ENCODE measurements at regions not wholly inside any gene's neighbourhood (a gene's known extent, or its start where the extent isn't known, plus 50 kb on each side); places are given as distances from the start of the nearest gene placed in this dataset.

GRCh38 chr3:76943058-76943457 lies 96.8 kb upstream of the ROBO2 start:
- intact Hi-C loops (cut with micrococcal nuclease; ENCODE audit: unreplicated experiment) = no loop called here
- Histone ChIP-seq H4K20me1 (ENCODE audit: insufficient read depth) (no peaks in the 10 kb centered on the region), H3K4me1 (replicated peaks; ENCODE audit: insufficient read depth) (no peaks in the 10 kb centered on the region), H3K4me2 (no peak overlapping the region), H3K9me2 (ENCODE audit: insufficient read depth) (no peaks in the 10 kb centered on the region; the same call in 1 of the 2 replicates), H3K27me3 (ENCODE audit: insufficient read depth, low read depth) (no peaks in the 10 kb centered on the region), H3K36me3 (ENCODE audit: low read depth) (no peaks in the 10 kb centered on the region), H3K27ac (no peak overlapping the region), H3K4me3 (no peak overlapping the region), H3K9me3 (ENCODE audit: insufficient read depth, low read depth) (no peaks in the 10 kb centered on the region), H2AFZ (no peak overlapping the region), H3K79me2 (ENCODE audit: low read depth) (no peaks in the 10 kb centered on the region), H3F3A (ENCODE audit: insufficient read depth, low read depth) (no peaks in the 10 kb centered on the region)
- no peak for TF ChIP-seq CTCF (conservative IDR thresholded peaks at IDR 0.05)
- no peak for TF ChIP-seq EZH2 (IDR thresholded peaks at IDR 0.05; ENCODE audit: low read depth)
- no TSS peak for BruUV-seq (replicated peaks)
- POLR2A ChIA-PET (ENCODE audit: unreplicated experiment) = no interaction called here
- no peak for DNase-seq
- CTCF ChIA-PET = no interaction called here

- TF ChIP-seq EZH2 (IDR thresholded peaks at IDR 0.05; ENCODE audit: low read depth) = no peak
- TF ChIP-seq CTCF (conservative IDR thresholded peaks at IDR 0.05) = no peak
- H2AFZ ChIP-seq = no peak overlapping the region
- BruUV-seq (replicated peaks) = no TSS peak
These were observed 96.2 kb upstream of the ROBO2 start for GRCh38 chr3:76943671-76944070.

GRCh38 chr3:76949033-76949432 lies 90.9 kb upstream of the ROBO2 start:
- H2AFZ ChIP-seq = no peak overlapping the region
- no peaks in the 10 kb centered on the region for H3K9me2 ChIP-seq (ENCODE audit: insufficient read depth)
- DNase-seq = no peak
- BruUV-seq (replicated peaks) = no TSS peak
- CTCF ChIA-PET = no interaction called here
- no peaks in the 10 kb centered on the region for H3K36me3 ChIP-seq (ENCODE audit: low read depth)
- no peaks in the 10 kb centered on the region for H3K79me2 ChIP-seq (ENCODE audit: low read depth)
- no peaks in the 10 kb centered on the region for H3F3A ChIP-seq (ENCODE audit: insufficient read depth, low read depth)
- no peak for TF ChIP-seq EZH2 (IDR thresholded peaks at IDR 0.05; ENCODE audit: low read depth)
- no peak for TF ChIP-seq CTCF (conservative IDR thresholded peaks at IDR 0.05)
- no peak overlapping the region for H3K4me2 ChIP-seq
- POLR2A ChIA-PET (ENCODE audit: unreplicated experiment) = no interaction called here
- H3K27me3 ChIP-seq (ENCODE audit: insufficient read depth, low read depth) = no peaks in the 10 kb centered on the region
- no peak overlapping the region for H3K4me3 ChIP-seq
- H3K27ac ChIP-seq = no peak overlapping the region
- intact Hi-C loops (cut with micrococcal nuclease; ENCODE audit: unreplicated experiment) = no loop called here
- H3K9me3 ChIP-seq (ENCODE audit: insufficient read depth, low read depth) = no peaks in the 10 kb centered on the region
- no peaks in the 10 kb centered on the region for H4K20me1 ChIP-seq (ENCODE audit: insufficient read depth)
- H3K4me1 ChIP-seq (replicated peaks; ENCODE audit: insufficient read depth) = no peaks in the 10 kb centered on the region

More at GRCh38 chr3:76943671-76944070, 96.2 kb upstream of the ROBO2 start:
- no peak overlapping the region for H3K27ac ChIP-seq
- no peaks in the 10 kb centered on the region for H3K79me2 ChIP-seq (ENCODE audit: low read depth)
- no peaks in the 10 kb centered on the region for H3F3A ChIP-seq (ENCODE audit: insufficient read depth, low read depth)
- no peak overlapping the region for H3K4me3 ChIP-seq
- intact Hi-C loops (cut with micrococcal nuclease; ENCODE audit: unreplicated experiment) = no loop called here
- CTCF ChIA-PET = interaction anchor here (0.6 kb wide), 1 partner anchor 425 kb away, joined by 3 read pairs; no protein-coding TSS in a partner anchor
- no peaks in the 10 kb centered on the region for H4K20me1 ChIP-seq (ENCODE audit: insufficient read depth)
- H3K4me2 ChIP-seq = no peak overlapping the region
- H3K9me3 ChIP-seq (ENCODE audit: insufficient read depth, low read depth) = no peaks in the 10 kb centered on the region
- no peaks in the 10 kb centered on the region for H3K4me1 ChIP-seq (replicated peaks; ENCODE audit: insufficient read depth)
- no peaks in the 10 kb centered on the region for H3K27me3 ChIP-seq (ENCODE audit: insufficient read depth, low read depth)
- POLR2A ChIA-PET (ENCODE audit: unreplicated experiment) = no interaction called here
- DNase-seq = no peak
- H3K9me2 ChIP-seq (ENCODE audit: insufficient read depth) = no peaks in the 10 kb centered on the region; the same call in 1 of the 2 replicates
- no peaks in the 10 kb centered on the region for H3K36me3 ChIP-seq (ENCODE audit: low read depth)

Measured in PC-9 (cell line).